Stimulated activated CD4-positive, alpha-beta T cell treated with anti-CD3 and anti-CD28 coated beads, Interleukin-15, amount 100 ng/mL, for 48 hours (primary cell): ENCODE measurements at regions not wholly inside any gene's neighbourhood (a gene's known extent, or its start where the extent isn't known, plus 50 kb on each side); places are given as distances from the start of the nearest gene placed in this dataset.

Source experiments
- DNase-seq, 2 donors: peaks; one replicate each; pipeline ENCODE4 v3.0.0-alpha.2; 2020; ENCODE audit warnings: low read depth in 2 of 2

DNA sequence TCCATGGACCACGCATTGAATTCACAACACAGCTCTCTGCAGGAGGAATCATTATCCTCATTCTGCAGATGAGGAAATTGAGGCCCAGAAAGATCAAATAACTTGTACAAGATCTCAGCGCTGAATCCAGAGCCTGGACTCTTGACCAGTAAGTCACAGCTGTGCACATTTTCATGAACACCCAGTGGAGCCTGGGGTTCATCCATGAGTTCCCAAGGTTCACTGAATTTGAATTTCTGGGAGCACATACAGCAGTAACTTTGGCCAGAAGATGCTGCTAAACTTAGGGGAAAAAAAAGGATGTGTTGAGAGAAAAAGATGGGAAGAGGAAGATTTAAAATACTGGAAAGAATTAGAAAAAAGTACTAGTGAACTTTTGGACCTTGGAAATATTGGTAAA lies 218.7 kb upstream of the PPARGC1A start:
- DNase-seq = no peak

DNA sequence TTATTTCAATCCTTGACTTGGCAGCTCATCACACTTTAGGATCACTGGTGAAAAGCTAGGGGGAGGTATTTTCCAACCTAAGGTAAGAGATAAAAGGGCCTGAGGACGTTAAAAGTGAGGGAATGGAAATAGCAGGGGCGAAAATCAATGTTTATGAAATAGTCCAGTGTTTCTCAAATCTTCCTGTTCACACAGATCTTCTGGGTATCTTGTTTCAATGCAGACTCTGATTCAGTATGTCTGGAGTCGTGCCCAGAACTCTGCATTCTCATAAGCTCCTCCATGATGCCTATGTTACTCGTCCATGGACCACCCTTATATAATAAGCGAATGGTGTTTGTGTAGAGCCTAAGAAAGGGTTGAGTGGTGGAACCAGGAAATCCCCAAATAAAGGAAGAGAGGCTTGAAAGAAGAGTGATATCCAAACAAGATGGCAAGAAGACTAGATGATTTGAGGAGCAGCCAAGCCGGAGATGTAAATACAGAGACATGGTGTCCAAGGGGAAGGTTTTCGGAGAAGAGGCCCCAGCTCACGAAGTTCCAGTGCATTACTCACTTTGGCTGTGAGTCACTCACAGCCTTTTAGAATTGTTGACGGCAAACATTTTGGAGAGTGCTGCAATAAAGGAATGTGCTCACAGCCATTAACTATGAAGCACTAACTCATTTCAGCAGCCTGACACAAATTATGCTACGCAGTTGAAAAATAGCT lies 215.6 kb upstream of the PPARGC1A start:
- no peak for DNase-seq

DNA sequence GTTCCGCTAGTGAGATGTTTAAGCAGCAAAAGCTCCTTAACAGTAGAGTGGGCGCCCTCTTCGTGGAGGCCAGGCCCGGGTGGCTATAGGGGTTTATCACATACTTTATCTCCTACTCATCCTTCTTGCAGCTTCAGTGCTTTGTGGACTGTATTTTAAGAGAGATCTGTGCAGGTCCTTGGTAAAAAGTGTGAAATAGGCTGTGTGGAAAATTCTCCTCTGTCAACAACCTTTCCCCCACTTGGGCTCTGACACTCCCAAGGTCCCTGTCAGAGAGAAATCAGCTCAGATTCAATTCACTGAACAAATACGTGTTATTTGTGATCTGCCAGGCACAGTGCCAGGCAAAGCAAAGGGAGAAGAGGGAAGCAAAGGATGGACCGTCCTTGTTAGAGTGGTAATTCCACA lies 214.3 kb upstream of the PPARGC1A start:
- DNase-seq = no peak

DNA sequence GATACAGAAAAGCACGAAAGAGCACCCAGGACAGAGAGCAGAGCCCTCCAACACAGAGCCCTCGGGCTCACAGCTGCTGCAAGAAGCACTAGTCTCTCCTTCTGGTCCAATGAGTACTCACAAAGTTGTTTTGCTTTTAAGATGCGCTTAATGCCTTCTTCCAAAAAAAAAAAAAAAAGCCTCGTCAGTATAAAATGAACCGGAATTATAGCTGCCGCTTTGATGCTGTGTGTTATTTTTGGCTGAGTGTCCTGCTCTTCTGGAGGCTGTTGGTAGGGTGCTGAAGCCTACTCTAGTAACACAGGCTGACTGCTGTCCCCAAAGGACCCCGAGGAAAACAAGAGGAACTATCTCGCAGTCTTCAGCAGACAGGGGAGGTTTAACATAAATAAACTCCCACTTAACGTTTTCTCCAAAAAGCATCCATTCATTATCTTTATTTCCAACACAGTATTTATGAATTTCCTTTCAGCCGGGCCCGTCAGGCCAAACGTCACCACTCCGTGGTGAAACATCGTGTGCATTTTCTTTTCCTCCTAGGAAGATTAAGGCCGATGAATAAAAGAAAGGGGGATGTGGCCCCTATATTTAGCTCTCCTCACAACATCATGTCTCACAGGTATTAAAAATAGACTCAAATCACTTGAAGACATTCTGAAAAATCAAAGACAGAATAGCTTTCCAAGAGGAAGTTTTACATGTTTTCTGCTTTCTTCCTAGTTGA lies 213.7 kb upstream of the PPARGC1A start:
- no peak for DNase-seq

DNA sequence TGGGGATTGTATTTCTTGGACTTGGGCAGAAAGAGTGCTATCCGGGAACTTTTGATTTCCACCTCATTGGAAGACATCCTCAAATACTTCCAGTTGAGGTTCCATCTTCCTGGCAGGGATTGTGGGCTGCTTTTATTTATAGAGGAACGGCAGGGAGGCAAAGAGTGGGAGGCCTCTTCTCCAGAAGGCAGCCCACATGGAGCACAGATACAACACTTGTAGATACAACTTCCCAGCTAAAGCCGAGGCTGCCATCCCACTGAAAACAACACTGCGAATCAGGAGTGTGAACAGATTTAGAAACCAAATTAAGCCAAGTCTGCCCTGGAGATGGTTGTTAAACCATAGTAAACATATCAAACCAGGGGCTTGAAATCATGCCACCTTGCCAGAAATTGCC lies 212.8 kb upstream of the PPARGC1A start:
- no peak for DNase-seq

DNA sequence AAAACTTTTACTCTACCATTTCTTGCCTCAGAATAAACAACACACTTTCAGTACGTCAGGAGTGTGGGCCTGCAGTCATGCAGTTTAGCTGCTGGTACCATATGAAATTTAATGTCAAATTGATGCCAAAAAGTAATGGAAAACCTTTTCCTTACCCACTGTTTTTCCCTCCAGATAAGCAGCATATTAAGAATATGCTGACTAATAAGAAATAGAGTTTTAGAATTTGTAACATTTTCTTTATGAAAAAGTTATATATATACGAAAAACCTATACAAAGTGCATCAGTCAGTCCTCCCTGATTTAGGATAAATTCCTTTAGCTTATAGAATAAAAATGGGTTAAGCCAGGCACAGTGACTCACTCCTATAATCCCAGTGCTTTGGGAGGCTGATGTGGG lies 206.8 kb upstream of the PPARGC1A start:
- DNase-seq = no peak

DNA sequence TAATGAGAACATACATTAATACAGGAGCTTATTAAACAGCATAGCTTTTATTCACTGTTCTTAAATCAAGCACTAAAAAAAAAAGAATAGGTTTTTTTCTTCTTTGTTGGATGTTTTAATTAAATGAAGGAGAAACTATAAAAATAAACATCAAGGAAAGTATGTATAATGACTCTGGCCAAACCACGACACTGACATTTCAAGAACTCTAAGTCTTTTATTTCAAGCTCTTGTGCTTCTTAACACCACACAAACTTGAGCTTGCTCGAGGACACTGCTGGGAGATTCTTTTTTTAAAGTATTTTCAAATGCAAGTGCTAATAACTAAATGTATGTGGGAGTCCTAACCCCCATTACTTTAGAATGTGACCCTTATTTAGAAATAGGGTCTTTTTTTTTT lies 204.9 kb upstream of the PPARGC1A start:
- no peak for DNase-seq

DNA sequence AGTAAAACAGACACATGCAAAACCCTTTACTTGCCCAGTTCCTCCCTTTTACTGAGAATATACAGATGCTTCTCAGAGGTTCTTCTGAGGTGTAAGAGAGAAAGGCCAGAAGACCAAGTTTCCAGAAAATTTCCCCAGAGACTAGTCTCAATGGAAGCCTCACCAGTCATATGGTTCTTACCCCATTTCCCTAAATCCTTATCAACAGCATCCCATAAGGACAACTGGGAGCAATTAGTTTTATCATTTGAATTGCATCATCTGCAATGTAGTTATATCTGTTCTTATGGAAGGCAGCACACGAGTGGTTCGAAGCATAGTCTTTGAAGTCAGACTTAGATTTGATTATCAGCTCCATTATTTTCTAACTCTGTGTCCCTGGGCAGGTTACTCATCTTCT lies 203.6 kb upstream of the PPARGC1A start:
- no peak for DNase-seq

DNA sequence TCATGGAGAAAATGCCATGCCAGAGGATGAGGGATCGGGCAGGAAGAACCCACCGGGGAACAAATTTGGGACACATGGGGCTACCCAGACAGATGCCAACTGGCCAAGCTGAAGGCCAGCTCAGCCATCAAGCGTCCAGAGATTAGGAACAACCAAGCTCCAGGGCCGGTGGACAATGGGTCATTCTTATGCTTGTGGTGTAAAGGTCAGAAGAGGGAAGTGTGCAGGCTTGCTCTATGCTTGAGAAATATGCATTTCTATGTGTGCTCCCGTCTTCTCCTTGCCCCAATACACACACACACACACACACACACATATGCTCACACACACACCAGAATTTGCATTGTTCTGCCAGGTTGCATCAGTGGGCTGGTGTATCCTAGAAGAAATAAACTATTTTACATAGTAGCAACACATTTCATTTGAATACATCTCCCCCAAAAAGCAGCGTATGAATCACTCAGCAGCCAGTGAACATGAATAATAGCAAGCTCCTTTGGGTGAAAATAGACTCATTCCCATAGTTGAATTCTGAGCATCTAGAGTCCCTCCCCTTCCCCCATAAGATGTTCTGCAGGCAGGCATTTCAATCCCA lies 201.9 kb upstream of the PPARGC1A start:
- DNase-seq = no peak

DNA sequence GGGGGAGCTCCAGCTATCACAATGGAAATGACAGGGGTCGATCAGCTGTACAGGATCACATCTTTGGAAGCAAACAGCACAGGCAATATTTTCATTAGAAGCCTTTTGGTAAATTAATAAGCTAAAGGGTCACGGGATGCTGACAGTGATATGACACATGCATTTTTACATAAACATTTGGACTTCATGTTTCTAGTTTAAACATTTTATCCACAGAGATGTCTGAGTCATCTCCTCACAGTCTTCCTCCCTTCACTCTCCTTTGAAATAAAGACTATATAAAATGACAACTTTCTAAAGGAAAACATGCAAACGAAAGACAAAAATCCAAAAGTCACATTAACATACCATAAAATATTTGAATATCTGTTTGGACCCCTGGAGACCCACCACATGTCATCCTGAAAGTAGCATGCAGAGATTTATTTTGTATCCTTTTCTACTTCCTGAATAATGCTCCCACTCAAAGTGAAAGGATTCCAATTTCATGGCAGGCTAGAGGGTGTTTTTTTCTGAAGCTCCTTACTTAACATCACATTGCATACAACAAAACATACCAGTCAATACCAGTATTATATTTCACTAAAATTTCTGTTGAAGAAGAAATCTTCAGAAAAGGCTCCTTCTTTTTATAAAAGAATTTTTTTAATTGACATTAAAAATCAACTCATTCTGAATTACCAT lies 200.1 kb upstream of the PPARGC1A start:
- no peak for DNase-seq

DNA sequence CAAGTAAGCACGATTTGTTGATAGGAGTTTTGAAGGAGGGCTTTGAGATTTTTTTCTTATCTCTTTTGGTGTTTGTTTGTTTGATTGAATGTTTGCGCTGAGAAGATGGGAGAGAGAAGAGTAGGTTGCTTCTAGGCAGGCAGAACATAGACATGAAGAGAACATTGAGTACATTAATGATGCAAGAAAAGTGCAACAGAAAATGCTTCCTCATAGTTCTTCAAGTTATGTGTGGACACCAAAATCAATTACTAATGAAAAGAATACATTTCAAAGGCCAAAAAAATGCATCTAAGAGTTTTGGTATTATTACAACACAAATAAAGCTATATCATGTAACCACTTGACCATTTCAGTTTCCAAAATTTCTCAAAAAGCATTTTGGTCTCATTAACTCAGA lies 191.0 kb upstream of the PPARGC1A start:
- no peak for DNase-seq

DNA sequence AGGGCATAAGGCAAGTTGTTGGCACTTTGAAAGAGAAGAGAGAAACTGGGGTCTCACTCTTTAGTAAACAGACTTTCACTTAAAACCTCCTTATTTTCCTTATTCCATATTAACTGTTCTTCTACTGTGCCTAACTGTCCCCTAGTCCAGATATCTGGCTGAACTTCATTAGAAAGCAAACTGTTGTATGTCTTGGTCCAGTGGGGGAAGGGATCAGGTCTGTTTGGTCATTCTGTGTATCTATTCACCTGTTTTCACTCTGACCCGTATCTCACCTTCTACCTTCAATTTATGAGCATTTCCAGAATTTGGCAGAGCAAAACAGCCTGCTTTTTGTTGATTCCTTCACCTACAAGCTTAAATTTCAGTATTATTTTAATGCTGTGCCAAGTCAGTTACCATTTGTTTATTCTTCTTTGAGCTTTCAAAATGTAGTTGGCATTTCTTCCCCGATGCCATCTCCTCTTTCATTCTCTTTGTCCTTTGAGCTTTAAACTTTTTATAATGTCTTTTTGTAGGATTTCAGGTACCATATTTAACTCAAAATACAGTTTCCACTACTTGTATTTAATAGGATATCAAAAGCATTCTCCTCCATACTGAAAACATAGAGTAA lies 188.6 kb upstream of the PPARGC1A start:
- DNase-seq = no peak

DNA sequence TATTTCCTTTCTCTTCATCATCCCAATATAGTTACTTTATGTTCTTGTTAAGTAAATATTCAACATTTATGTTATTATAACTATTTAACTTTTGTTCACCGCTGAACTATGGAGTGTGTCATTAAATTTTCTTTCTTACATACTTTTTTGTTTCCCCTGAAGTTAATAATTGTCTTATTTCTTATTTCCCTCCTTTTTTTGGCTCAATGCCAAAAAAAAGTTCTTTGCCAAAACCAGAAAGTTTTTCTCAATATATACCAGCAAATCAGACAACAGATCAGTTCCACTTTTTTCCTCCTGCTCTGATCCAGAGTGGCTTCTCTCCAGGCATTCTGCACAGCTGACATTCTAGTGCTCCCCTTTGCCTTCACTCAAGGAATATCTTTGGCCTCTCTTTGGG lies 187.0 kb upstream of the PPARGC1A start:
- DNase-seq = no peak

DNA sequence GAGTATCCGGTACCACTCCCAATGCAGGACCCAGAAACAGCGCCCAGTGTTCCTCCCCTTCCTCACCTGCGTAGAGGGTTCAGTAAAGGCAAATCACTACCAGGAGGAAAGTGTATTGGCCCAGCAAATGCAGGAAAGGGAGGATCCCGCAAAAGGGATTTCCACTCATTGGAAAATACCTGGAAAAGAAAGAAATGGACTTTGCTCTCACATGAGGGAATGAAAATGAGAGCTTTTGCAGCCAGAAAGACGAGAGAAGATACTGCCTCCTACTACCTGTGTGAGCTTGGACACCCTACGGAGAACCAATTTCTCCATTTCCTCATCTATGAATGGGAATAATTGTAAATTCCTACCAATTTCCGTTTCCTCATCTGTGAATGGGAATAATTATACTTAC lies 184.1 kb upstream of the PPARGC1A start:
- DNase-seq = no peak

DNA sequence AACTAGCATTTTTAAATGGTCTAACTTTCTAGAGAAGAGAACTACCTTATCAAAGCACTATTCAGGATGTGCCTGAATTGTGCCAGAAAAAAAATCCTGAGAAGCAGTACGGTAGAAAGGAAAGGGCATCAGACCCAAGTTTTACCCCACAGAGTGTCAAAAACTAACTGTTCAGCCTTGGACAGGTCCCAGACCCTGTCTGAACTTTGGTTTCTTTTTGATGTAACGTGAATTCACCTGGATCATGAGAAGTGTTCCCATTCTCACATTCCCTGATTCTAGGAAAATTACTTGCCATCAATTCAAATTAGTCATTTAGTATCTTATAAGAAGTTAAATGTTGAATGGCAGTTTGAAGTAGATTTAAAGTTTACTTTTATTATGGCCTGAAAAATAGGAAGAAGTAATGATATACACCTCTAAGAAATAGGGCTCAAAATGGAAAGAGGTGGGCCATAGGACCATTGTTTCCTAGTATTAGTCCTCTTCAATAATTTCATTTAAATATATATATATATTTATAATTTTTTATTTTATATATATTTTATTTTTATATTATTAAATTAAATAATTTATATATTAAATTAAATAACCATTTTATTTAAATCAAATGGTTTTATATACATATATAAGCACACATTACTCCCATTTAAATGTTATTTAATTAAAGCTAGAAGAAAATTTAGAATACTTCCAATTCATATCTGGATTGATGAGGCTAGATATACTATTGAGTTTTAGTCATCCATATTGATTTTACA lies 181.9 kb upstream of the PPARGC1A start:
- no peak for DNase-seq

DNA sequence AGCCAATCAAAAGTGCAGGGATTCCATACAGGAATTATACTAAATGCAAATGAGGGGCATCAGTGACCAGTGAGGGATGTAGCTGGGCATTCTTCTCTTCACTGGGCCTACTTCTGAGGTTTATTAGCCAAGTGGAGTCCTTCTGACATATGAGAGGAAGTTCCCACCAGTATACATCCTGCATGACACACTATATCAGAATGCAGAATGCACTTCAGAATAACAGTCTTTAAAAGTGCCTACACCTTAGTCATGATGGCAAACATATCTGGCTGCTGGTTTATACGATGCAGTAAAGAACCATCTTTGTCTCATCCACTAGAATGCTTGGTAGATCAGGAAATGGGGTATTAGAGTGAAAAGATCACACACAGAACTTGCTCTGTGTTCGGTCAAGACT lies 180.3 kb upstream of the PPARGC1A start:
- no peak for DNase-seq

DNA sequence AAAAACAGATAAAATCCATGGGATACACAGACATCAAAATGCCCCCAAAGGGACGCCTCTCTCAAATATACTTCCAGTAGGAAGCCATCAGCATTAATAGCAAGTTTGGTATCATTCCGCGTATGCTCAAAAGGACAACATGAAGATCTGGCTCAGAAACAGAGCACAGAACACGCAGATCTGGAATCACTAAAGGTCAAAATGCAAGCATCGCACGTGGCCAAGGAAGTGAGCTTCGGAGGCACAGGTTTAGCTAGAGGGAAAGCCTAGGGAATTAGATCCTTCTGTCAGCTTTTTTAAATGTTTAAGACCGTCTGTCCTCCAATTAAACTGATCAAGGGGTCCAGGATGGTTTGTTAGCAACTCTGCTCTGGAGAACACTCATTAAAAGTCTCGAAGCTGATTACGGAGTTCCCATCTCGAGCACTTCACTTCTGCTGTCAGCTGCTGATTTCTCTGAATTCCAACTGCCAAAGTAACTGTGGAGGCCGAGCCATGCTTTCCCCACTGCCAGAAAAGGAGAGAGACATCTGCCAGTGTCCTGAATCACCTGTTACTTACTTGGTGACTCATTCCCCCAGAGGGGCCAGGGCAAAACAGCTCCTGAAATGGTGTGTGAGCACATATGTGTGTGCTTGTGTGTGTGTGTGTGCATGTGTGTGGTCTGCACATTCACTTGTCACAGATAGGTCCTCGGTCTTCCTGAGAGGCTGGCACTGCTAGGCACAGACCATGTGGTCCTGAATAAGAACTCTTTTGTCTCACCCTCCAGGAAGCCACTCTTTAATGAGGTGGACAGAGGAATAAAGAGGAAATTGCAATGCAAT lies 177.7 kb upstream of the PPARGC1A start:
- no peak for DNase-seq

DNA sequence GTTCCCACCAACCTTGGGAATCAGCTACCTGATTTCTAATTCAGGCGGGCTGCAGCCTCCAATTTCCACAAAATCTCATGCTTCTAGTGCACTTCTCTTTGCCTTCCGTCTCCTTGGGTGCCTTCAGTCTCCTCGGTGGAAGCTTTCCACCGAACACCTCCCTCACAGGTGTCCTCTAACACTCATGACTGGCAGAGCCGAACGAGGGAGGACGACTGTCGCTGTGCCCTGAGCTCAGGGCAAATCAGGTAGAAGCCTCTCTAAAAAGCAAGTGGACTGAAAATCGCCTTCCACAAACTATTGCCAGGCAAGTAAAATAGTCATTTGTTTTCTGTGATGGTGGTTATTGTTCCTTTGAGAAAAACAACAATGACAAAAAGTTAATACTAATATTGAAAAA lies 176.1 kb upstream of the PPARGC1A start:
- DNase-seq = no peak

DNA sequence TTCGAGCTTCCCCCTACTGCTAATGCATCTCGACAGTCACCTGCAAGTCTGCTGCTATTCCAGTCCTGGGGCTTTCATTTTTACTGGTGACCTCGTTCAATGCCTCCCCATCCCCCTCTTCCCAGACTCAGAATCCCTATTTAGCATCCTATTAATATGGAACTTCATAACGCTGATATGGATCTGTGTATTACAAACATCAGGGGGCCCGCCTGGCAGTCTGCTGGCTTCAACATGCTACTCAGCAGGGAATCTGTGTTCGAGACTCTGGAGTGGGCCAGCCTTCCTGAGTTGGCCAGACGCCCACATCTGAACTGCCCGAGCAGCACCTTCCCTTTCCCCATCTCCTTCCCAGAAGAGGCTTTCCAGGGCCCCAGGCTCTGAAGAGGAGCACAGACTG lies 173.9 kb upstream of the PPARGC1A start:
- no peak for DNase-seq

DNA sequence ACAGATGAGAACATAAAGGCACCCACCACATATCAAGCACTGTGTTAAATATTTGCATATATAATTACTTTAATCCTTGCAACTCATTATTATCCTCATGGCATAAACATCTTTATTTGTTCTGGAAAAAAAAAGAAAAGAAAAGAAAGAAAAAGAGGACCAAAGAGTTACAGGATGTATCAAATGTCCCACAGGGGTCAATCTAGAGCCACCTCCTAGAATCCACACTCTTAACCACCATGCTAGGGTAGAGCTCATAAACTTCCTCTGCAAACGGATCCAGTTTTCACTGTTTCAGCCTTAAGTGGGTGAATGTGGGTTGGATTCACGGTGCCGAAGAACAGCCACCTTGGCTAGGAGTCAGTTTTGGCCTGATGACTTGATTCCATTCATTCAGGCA lies 171.1 kb upstream of the PPARGC1A start:
- DNase-seq = no peak

DNA sequence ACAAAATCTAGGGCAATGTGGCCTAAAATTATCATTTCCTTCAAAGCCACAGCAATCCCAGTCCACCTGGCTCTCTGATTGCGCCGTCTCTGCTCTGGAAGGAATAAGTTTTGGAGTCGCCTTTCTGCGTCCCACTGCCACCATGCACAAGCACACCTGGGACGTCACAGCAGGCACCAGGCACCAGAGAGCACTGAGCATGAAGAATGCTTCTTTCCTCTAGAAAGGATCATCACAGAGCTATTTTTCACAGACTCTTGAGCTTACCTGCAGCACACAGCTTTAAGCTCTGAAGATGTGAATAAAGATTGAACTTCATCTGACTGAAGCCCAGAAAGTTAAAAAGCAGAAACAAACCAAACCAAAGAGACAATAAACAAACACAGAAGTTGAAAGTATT lies 170.0 kb upstream of the PPARGC1A start:
- no peak for DNase-seq
